Kidney capillary endothelial cell (primary cell): ENCODE measurements at regions not wholly inside any gene's neighbourhood (a gene's known extent, or its start where the extent isn't known, plus 50 kb on each side); places are given as distances from the start of the nearest gene placed in this dataset.
A peak's percentile ranks its signal among the peaks of the same experiment; 100 is the strongest.

Source experiments
- DNase-seq: peaks from one replicate; pipeline ENCODE4 v3.0.0-alpha.2; 2018; ENCODE audit warnings: low spot score

- no peak for DNase-seq
These were observed 219.1 kb downstream of the SOCS6 start for GRCh38 chr18:70507970-70508369.

- DNase-seq: no peak
These were observed 217.7 kb downstream of the SOCS6 start for GRCh38 chr18:70506511-70506910.

- DNase-seq: no peak
These were observed 214.2 kb downstream of the SOCS6 start for GRCh38 chr18:70503060-70503459.

GRCh38 chr18:70501358-70501757 lies 212.5 kb downstream of the SOCS6 start:
- DNase-seq: no peak

DNA sequence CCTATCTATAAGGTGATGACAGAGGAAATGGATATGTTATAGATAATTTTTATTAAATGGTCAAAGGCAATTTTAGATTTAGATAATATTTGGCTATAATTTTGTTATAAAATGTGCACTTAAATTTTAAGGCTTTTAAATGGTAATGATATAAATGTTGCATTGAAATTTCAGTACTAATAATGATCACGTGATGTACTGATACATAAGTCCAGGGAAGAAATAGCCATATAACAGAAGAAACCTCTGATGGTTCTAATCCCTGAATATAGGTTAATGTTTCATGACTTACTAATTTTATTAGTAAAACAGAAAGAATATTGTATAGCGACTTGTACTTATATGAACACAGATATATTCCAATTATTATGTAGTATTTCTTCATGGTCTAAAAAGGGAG lies 211.9 kb downstream of the SOCS6 start:
- no peak for DNase-seq

GRCh38 chr18:70499218-70499691 lies 210.4 kb downstream of the SOCS6 start:
- DNase-seq: no peak

- no peak for DNase-seq
These were observed 207.8 kb downstream of the SOCS6 start for GRCh38 chr18:70496353-70497294.

GRCh38 chr18:70494524-70494923 lies 205.7 kb downstream of the SOCS6 start:
- DNase-seq: no peak

- DNase-seq: no peak
These were observed 204.6 kb downstream of the SOCS6 start for GRCh38 chr18:70493461-70493860.

DNA sequence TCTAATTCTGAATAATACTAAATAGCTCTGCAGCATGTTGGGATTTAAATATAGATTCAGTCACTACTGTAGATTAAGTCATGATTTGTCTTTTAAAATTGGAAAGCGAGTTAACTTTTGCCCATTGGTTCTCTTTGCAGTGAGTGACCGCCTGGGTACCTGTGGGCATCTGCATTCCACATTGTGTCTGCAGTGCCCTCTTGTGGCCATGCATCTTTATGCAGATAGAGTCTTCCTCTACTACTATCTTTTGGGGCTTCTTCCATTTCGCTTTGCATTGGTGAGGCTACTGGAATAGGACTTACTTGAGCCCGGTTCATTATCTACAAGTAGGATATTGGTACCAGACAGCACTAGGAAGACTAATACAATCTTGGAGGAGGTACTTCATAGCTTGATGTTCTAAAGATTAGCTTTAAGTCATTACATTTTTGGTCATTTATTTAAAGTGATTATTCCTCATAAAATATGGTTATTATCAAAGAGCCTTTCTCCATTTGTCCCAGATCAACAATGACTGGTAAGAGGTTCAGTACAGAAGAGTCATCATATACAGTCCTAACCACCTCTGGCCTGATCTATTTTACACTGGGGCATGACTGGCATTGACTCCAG lies 203.0 kb downstream of the SOCS6 start:
- DNase-seq: peak; percentile 40

DNA sequence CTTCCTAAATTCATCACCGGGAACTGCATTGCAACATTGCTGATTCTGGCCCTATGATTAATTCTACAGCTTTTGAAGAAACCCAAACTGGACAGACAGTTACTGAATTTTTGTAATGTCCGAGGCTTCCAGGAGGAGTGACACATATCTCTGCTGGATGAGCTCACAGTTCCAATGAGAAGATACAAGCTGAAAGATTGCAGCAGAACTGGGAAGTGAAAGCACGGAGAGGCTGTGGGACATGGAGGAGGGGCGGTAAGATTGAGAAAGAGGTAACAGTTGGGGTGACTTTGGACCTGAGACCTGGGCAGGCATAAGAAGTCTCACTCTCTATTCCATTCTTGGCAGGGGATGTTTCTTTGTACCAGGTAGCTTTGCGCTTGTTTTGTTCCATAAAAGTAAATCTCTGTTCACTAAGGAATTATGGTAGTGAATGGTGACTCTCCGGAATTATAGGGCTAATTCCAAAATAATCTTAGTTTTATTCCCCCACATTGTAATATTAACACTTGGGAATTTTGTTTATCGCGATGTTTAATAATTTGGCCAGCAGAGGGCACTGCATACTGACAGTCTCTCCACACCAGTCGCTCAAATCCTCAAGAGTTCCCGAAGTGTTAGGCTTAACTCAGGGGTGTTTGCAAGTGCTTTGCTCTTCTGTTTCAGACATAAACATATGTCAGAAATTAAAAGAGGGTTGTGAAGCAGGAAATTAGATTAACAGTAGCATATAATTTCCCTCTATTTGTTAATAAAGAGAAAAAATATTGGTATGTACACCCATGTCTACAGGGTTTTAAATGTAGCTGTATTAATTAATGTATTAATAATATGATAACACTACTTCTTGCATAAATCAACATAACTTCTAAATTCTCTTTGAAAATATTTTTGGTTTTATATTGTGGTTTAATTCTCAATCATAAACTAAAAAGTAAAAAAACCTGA lies 201.4 kb downstream of the SOCS6 start:
- peak; percentile 60 for DNase-seq

- DNase-seq: no peak
These were observed 200.7 kb downstream of the SOCS6 start for GRCh38 chr18:70489571-70489970.

GRCh38 chr18:70469916-70470315 lies 181.1 kb downstream of the SOCS6 start:
- DNase-seq: no peak

DNA sequence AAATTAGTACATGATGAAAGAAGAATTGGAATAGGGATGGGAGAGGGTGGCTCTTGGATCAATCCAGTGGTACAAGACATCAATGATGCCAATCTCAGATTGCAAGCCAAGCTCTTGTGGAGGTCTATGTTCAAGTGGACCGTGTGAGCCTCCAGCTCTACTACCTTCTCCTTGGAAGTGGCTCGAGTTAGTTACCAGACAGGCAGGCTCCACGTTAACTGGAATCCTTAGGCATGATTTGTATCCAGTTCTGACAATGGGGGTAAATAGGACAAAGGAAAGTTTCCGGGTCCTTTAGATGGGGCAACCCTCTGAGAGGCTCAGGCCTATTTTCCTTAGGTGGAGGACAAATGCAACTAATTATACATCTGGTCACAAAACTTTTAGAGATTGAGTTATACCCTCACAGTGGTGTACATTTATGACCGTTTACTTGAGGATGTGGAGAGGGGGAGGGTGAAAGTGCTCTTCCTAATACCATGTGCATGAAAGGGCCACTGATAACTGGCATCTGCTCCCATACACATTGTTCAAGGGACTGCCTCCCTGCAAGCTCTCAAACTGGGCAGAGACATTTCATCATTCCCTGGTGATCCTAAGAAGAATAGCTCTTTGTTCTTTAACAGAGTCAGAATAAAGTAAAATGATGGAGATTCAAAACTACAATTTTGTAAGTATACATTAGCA lies 180.2 kb downstream of the SOCS6 start:
- DNase-seq: no peak

DNA sequence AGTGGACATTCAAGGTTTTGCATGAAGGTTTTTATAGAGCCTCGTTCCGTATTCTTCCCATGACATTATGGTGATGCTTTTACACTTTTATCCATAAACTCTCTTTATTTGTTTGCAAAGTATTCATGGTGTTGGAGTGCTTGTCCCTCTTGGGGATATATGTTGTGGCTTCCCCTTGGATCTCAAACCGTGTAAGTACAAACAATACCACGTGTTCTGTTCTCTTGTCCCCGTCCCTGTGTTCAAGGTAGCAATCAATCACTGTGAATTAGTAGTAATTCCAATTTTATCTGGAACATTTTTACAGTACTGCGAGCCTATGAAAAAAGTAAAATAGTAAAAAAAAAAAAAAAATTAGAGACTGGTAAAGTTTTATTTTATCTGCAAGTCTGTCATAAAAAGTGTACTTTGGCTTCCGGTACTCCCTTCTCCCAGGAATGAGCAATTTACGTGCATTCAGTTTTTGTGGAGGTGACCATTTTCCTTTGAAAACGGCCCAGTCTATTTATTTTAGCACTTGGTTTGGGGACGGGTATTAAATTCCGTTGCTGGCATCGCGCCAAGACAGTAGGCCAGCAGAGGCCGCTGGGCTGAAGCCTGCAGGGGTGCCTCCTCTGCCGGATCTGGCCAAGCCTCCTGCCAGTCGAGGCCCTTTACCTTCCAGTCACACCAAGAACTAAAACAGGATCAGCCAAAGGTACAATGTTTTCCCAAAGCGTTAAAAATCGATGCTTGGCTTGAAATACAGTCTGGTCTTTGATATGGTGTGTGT lies 175.7 kb downstream of the SOCS6 start:
- peak; percentile 69 for DNase-seq

DNA sequence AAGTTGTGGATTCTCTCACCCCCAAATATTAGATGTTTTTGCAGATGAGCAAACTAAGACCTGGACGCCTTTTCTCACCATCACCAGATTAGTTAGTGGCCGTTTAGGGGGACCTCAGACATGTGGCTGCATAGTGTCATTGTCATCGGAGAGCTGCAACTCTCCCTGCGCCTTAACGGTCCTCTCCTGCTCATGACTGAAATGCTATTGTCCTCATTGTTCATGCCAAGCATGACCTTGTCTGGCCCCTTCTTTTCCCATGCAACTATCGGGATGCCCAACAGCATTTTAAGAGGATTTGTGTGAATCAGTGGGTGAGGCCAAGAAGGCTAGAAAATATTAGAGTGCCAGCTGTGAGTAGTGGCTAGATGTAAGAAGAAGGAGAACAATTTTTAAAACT lies 174.2 kb downstream of the SOCS6 start:
- DNase-seq: no peak

DNA sequence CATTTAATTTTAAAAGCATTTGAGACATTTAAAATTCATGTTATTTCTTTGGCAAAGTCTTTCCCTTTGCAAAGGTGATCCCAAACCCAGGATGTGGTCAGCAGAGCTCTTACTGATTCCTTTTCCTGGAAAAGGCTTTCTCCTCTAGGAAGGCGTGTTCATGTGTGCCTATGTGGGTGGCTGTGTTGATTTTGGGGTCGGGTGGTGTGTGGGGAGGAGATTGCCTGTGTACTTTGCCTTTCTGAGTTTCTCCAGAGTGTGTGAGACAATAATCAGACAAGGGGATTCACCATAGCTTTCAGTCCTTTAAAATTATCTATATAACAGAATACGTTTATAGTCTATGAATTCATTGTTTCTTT lies 173.2 kb downstream of the SOCS6 start:
- no peak for DNase-seq

- no peak for DNase-seq
These were observed 172.7 kb downstream of the SOCS6 start for GRCh38 chr18:70461323-70462077.

- DNase-seq: no peak
These were observed 170.9 kb downstream of the SOCS6 start for GRCh38 chr18:70459731-70460130.

DNA sequence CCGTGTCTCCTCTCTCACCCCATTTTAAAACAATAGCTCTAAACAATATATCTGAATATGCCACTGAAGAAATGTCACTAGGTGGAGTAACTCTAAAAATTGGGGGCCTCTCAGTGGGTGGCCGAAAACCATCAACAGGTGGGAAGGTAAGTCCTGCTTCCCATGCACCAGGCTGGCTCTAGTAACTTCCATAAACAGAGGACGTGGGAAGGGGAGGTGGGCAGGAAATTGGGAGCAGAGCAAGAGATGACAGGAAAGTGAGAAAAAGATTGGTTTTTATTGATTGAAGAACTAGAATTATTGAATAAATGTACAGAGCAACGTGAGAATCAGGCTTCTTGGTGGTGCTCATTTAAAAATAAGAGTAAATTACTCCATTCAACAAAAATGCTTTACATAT lies 170.4 kb downstream of the SOCS6 start:
- DNase-seq: no peak
